SK-N-SH (cell line): ENCODE measurements at regions not wholly inside any gene's neighbourhood (a gene's known extent, or its start where the extent isn't known, plus 50 kb on each side); places are given as distances from the start of the nearest gene placed in this dataset.

Experiments used
- CTCF ChIP-seq: fragments of 200-600 bp; sonication (generic); IDR thresholded peaks from 2 replicates; pipeline ENCODE4 v1.6.1; 2017; ENCODE audit warnings: antibody characterized with exemption, mild to moderate bottlenecking, moderate library complexity
- TAF1 ChIP-seq: IDR thresholded peaks from 2 replicates; pipeline ENCODE4 v1.6.1; 2012; ENCODE audit warnings: low read depth, mild to moderate bottlenecking, low read length, moderate library complexity, borderline replicate concordance

GRCh38 chr21:17270229-17270628 lies 242.6 kb upstream of the CXADR start:
- TF ChIP-seq CTCF = peak; percentile 43
- TF ChIP-seq TAF1 = no peak
